Stimulated activated CD8-positive, alpha-beta memory T cell treated with anti-CD3 and anti-CD28 coated beads, Interleukin-7, amount 100 ng/mL, for 4 hours (primary cell): ENCODE measurements at regions not wholly inside any gene's neighbourhood (a gene's known extent, or its start where the extent isn't known, plus 50 kb on each side); places are given as distances from the start of the nearest gene placed in this dataset.

Experiments used
- DNase-seq, 2 donors: peaks; one replicate each; pipeline ENCODE4 v3.0.0-alpha.2; 2020; ENCODE audit warnings: low read depth in 2 of 2

DNA sequence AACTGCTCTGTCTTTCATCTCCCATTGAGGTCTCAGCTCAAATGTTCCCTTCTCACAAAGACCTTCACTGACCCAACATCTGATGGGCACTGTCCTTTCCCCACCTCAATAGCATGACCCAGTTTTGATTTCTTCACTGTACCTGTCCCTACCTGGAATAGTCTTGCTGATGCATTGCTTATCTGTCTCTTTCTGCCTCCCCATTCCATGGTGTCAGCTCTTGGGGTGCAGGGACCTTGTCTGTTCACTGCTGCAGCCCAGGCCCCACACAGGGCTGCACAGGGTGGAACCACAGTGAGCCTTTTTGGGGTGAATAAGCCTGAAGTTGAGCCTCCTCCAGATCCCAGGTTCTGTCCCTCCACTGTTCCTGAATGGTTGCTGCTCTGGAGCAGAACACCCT lies 414.9 kb downstream of the PTPRU start:
- DNase-seq = no peak

DNA sequence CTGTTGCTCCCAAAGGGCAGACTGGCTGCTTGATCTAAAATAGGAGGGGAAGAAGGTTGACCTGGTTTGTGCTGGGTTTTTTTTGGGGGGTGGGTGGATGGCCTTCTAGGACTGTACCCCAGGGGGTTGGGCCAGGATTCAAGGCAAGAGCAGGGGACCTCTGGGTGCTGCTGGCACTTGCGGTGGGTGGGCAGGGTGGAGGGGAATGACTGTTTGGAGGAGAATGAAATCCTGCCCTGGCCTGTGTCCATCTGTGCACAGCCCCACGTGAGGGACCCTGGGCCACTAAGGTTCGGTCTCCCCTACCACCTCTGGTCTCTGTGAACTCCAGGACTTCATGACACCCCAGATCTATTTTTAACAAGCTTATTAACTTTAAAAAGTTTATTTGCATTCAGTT lies 414.2 kb downstream of the PTPRU start:
- DNase-seq = no peak

DNA sequence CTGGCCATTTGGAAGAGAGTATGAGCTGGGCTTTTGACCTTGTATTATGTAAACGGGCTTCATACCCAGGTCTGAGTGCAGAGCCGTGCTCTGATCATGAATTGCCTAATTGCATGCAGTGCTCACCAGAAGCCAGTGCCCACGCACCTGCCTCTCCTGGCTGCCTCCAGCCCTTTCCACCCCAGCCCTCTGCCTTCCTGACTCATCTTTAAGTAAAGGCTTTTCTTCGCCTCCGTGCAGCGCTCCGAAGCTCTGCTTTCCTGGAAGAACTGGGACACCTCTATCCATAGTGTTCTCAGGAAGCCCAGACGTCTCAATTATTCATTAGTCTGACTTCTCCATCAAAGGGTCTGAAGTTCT lies 413.7 kb downstream of the PTPRU start:
- DNase-seq = no peak

DNA sequence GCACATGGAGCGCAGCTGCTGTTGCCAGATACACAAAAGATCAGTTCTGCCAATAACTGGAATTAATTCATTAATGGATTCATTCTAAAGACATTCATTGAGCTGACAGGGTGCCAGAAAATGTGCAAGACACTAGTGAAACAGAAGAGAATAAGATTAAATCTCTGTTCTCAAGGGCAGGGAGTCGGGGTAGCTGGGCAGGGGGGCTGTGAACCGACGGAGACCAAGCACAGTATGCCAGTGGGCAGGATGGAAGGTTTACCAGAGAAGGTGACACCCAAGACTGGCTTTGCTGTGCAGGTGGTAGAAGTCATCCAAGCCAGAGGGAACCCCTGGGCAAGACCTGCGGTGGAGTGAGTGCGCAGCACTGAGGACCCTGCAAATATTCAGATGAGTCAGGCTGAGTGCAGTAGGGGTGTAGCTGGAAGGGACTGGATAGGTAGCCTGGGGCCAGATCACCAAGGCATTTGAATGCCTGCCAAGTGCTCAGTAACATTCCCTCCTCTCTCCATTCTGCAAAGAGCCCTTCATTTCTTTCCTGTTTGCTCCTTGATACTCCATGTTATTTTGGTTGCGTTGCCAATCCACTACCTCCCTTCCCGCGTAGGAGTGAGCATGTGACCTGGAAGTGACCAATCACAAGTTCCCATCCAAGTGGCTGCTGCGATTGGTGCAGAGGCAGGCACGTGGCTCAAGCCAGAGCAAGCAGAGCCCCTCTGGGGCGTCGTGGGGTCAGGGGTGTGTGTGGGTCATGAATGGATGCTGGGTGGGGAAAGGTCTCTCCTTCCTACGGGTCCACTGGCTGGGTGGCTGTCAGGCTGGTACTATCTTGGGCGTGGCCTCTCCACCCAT lies 413.1 kb downstream of the PTPRU start:
- DNase-seq = no peak

DNA sequence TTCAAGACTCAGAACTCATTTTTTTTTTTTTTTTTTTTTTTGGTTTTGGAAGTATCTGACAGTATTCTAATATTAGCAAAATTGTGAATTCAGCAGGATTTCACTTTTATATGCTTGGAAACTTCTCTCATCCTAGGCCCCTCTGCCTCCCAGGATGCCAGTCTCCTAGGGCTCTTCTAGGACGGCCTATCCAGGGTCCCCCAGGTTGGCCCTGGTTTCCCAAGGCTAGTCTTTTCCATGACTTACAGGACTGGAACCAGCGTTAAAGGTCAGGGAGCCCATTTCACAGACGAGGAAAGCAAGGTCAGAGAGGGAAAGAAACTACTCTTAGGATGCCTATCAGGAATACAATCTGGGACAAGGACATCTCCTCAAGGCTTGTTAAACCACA lies 412.5 kb downstream of the PTPRU start:
- DNase-seq = no peak

DNA sequence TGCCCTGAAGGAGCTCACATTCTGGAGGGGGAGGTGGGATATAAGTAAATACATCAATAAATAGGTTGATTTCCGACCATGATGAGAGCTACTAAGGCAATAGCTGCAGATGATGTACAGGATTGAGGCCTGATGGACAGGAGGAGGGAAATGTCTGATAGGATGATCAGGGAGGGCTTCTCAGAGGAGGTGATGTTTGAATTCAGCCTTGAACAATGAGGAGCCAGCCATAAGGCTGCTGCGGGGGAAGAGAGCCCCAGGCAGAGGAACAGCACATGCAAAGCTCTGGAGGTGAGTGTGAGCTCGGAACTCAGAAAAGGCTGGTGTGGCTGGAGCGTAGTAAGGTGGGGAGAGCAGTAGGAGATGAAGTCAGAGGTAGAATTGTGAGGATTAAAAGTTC lies 411.7 kb downstream of the PTPRU start:
- no peak for DNase-seq

DNA sequence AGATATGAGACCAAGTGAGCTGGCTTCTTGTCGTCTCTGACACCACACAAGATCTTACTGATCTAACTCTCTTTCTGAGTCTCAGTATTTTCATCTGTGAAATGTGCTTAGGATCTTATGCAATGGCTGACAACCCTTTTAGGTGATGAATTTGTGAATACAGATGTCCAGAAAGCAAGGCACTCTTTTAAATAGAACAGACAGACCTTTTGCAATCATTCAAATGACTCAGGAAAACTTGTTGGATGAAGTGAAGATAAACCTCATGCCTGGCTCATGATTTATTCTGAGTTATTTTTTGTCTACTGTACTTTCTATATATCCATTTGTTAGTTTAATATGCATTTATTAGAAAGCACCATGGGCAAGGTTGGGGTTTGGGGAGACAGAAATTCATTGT lies 411.3 kb downstream of the PTPRU start:
- DNase-seq = no peak

DNA sequence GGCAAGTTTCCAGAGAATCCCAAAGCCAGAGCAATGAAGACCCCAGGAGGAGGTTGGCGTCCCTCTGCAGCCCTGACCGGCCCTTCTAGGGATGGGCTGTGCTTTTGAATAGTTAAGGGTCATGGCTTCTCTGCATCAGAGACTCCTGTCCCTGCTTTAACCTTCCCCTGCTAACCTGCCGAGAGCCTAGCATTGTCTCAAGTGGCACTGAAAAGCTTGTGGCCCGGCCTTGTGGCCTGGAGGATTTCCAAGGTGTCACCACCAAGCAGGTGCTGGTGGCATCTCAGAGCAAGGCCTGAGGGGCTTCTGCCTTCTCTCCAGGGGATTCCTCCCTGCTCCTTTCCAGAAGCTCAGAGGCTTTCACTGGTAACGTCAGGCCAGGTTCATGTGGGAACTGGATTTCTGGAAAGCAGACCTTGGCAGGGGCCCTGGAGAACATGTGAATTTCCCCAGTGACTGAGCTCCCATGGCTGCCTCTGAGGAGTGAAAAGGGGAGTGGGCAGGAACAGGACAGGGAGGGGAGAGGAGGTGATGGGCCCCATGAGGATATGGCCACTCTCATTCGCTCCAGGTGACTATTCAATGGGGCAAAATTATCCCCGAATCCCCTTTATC lies 409.9 kb downstream of the PTPRU start:
- DNase-seq = no peak

DNA sequence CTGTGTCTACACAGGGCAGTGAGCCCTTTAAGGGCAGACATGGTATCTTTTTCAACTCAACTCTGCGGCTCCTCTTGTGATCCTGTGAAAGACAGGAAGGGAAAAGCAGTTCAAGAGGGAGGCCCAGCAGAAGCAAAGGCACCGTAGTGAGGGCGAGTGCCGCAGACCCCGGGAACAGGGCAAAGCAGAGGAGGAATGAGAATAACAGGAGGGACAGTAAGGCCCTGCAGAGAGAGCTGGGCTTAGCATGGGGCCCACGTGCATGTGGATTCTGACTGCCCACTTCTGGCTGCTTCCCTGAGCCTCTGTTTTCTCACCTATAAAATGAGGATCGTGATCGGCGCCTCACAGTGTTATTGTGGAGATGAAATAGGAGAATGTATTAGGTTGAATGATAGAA lies 409.3 kb downstream of the PTPRU start:
- no peak for DNase-seq

DNA sequence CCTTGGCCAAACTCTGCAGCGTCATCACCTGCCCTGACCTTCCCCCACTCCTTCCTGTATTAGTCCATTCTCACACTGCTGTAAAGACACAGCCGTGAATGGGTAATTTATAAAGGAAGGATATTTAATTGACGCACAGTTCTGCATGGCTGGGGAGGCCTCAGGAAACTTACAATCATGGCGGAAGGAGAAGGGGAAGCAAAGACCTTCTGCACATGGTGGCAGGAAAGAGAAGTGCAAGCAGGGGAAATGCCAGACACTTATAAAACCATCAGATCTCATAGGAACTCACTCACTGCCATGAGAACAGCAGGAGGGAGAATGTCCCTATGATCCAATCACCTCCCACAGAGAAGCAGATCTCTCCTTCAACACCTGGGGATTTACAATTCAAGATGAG lies 408.5 kb downstream of the PTPRU start:
- no peak for DNase-seq

DNA sequence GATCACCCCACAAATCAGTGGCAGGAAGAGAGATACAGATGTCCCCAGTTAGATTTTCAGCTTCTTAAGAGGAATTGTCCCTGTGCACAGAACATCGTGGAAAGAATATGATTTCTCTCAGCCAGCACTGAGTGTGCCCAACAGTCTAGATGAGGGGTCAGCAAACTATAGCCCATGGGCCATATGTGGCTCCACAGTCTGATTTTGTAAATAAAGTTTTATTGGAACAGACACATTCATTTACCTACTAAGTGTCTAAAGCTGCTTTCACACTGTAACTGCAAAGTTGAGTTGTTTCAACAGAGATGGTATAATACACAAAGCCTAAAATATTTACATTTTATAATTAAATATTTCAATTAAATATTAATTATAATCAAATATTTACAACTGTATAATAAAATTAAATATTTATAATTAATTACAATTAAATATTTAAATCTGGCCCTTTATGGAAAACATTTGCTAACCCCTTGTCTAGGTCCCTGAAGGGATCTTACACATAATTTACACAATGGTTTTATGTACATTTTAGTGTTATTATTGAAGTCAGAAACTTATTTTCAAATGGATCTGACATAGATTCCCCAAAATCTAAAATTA lies 407.6 kb downstream of the PTPRU start:
- no peak for DNase-seq

DNA sequence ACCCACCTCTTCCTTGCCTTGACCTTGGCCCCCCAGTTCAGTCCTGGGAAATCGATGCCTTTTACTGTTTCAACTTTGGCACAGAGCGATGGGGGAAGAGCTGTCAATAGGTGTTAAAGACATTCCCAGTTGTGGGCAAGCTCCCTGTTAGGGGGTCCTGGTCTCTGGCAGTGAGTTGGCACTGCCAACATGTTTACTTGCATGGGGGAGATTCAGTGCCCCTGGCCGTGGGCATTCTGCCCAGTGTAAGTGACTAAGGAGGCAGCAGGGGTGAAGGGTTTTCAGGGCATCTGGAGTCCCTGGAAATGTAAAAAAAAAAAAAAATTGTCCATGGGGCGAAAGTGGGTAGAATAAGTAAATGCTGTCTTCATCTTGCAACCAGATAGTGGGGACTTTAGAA lies 407.0 kb downstream of the PTPRU start:
- no peak for DNase-seq

DNA sequence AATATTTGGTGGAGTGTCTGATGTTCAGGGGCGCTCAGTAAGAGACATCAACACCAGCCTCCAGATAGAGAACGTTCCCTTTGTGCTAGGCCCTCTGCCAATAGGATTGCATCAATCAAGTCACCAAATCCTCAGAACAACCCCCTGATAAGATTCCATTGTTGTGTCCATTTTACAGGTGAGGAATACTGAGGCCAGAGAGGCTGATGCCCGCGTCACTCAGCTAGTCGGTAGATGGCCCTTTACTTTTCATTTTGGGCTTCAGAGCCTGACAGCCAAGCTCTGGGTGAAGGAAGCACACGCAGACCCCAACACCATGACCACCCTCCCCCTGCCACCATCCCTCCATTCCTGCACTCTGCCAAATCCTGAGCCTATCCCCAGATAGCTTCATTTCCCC lies 406.2 kb downstream of the PTPRU start:
- DNase-seq = no peak

DNA sequence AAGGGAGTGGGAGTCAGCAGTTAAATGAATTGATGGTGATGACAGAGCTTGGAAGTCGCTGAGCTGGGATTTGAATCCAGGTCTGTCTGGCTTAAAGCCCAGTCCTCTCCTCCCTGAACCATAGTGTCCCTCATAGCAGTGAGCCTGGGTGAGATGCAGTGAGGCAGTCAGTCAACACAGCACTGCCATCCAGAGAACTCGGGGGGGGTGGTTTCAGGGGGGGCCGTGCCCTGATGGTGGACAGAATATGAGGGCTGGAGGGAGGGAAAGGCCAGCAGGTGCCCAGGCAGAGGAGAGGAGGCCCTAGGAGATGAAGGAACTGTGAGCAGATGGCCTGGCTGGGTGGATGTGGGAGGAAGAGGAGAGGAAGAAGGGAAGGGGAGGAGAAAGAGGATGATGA lies 405.6 kb downstream of the PTPRU start:
- no peak for DNase-seq

DNA sequence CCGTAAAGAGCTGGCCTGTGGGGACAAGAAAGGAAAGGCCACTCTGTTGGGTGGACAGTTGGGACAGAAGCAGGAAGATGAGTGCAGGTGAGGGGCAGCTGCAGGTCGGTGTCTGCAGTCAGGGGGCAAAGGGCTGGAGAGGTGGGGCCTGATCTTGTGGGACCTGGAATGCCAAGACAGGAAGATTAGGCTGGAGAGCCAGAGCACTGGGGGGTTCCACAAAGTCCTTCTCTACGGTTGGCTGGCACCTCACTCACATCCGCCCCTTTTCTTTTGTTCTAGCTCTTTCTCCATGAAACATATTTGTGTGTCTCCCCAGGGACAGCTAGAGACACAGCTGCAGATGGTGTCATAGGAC lies 404.1 kb downstream of the PTPRU start:
- no peak for DNase-seq

DNA sequence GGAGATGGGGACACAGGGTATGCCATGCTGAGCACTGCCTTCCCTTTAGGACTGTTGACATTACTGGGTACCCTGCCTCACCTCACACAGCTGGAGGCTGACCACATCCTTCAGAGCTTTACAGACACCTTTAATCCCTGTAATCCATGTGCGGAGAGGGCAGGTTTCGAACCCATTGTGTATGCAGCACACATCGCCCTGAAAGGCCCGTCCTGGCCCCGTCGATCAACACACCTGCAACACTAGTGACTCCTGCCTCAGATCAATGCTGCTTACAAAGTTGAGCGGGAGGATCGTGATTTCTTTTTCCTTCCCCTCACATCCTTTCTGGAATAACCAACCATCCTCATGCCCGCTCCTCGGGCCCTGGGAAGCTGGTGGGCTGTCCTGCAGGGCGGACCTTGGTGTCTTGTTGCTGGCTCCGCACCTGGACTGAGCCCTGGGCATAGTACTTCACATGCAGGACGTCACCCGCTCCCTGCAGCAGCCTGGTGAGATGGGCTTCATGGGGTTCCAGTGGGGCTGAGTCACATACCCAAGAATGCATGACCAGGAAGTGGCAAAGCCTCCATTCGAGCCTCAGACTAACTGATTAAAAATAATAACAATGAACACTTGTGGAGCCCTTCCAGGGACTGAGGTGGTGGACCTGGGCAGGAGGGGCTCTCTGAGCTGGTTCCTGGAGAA lies 403.6 kb downstream of the PTPRU start:
- DNase-seq = no peak

DNA sequence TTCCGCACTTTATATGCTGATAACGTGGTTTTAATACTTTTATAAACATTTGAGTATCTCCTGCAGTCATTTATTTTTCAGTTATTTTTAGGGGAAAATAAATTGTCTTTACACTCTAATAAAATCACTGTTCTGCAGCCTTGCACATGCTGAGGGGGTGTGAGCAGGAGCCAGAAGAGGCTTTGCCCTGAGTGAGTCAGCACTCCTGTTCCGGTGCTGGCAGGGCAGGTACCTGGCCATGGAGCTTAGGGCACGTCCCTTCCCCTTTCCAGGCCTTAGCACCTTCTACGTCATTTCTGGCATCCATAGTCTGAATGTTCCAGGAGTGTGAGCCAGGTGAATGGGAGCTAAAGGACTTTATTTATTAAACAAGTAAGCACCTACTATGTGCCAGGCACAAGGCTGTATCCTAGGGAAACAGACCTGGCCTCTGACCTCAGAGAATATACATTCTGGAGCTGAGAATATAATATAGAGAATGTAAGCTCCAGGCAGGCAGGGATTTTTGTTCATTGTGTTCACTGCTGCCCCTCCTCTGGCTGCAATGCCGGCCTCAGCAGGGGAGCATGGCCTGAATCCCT lies 402.9 kb downstream of the PTPRU start:
- no peak for DNase-seq

DNA sequence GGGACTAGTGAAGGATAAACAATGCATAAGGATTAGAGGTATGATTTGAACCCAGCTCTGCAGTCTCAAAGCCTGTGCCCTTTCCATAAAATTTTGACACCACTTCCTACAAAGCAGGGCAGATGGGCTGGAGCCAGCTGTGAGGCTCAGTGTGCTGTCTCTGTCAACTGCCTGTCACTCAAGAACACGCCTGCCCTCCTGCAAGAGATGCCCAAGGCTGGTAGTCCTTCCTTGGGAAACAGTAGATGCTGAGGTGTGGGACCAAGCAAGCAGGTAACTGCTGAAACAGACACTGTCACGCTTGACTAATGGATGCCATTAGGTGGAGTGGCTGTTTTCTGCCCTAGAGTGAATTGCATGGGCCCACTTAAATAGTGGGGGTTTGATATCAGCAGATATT lies 402.0 kb downstream of the PTPRU start:
- no peak for DNase-seq

DNA sequence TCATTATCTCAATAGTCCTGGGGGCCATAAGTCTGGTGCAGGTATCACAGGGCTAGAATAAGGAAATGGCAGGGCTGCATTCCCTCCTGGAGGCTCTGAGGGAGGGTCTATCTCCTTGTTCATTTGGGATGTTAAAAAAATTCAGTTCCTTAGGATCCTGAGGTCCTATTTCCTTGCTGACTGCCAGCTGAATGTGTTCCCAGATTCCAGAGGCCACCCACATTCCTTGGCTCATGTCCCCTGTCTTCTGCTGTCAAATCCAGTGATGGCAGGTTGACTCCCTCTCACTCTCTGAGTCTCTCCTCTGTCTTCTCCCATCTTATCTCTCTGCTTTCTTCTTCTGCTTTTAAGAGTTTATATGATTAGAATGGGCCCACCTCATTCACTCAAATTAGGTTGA lies 400.6 kb downstream of the PTPRU start:
- DNase-seq = no peak

DNA sequence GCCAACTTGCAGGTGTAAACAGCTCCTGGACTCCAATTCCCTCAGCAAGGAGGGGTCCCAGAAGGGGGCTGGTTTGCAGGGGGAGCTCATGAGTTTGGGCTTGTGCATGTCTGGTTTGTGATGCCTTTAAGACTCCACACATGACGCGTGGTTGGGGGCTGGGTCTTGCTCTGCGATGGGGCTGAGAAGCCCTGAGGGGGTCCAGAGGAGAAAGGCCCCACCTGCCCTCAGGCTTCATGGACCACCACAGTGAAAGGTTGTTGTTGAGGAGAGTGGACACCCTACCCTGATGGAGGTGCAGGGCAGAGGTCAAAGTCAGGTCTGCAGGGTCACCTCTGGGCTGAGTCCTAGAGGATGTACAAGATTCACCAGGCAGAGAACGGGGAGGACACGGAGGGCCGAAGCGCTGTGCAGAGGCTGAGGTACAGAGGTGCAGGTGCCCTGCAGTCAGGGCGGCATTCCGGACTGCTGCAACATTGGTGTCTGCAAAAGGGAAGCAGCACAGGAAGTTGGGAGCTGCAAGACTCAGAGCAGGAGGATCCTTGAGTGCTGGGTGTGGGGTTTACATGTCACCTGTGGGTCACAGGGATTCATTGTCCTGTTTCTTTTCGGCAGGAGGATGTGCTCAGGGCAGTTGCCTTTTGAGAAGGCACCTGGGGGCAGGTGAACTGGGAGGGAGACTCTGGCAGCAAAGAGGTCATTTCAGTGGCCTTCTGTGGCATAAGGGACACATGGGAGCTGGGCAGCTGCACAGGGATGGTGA lies 399.4 kb downstream of the PTPRU start:
- DNase-seq = no peak

DNA sequence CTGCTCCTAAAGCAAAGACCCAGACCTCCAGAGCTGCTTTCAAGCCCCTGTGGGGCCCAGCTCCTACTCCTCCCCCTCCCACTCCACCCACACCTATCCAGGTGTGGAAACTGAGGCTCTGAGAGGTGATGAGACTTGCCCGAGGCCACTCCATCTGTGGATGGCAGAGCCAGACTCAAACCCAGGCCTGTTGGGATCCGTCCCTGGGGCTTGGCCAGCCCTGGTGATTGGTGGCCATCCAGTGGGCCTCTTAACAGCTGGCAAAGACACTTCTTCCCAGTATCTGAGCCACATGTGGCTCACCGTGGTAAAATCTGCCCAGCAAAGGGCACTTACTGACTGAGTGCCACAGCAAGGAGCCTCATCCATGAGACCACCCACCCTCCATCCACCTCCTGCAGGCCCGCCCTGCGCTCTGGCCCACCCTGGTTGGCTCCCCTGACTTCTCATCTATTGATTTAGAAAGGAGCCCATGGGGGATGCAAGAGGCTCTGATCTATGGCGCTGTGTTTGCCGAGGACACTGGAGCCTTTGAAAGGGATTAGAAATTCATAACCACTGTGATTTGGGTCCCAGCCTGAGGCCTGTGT lies 398.5 kb downstream of the PTPRU start:
- DNase-seq = no peak
